ENCODE measurements at regions not wholly inside any gene's neighbourhood (a gene's known extent, or its start where the extent isn't known, plus 50 kb on each side); places are given as distances from the start of the nearest gene placed in this dataset.

DNA sequence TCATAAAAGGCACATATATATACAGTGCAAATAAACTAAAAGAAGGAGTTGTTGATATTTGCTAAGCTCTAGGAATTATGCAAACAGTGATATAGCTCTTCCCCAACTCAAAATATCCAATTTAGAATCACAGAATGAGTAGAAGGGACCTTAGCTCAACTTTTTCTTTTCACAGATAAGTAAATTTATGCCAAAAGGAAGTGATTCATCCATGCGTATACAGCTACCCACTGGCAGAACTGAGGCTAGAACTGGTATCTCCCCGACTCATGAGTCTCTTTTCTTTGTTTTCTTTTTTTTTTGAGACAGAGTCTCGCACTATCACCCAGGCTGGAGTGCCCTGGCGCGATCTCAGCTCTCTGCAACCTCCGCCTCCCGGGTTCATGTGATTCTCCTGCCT is 54.2 kb upstream of the SVIL start:
- DNase-seq (ENCODE audit: low read depth in 2 of 2), result no peak

DNA sequence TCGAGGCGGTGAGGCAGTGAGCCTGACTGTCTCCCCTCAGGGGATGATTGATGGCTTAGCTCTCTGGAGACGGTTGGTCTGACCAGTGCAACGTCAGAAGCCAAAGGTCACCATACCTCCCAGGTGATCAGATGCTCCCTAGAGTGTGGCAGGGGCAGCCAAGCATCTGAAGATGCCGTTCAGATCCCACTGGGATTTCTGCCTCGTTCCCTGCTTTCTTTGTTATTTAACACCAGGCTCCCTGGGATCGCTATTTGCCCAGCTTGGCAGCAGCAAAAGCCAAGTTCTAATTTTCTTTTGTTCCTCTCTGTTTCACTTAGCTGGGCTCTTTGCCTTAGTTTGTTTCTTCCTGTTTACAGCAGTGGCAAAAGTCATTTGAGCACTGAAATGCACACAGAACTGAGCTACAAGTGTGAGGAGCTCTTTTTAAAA is 53.5 kb upstream of the SVIL start:
- no peak for DNase-seq (ENCODE audit: low read depth in 2 of 2)

DNA sequence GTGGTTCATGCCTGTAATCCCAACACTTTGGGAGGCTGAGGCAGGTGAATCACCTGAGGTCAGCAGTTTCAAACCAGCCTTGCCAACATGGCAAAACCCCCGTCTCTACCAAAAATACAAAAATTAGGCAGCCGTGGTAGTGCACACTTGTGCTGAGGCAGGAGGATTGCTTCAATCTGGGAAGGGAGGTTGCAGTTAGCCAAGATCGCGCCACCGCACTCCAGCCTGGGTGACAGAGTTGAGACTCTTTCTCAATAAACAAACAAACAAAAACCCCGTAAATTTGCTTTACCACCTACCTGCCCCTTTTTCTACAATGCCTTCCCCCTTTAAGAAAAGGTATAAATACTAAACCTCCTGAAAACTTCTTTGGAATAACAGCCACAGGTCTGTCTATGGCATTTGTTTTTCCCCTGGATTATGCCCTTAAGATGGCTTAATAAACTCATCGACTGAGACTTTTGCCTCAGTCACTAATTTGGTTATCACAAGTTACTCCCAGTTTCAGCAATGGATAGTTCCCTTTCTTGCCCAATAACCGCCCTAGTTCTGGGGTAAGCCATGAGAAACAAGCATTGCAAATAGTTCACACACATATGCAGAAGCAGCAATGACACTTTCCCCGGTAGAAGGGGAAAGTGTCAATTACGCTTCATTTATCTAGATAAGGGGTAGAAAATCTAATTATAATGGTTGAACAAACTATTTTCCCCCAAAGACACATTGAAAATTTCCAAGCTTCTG is 52.8 kb upstream of the SVIL start:
- DNase-seq (ENCODE audit: low read depth in 2 of 2), result no peak

DNA sequence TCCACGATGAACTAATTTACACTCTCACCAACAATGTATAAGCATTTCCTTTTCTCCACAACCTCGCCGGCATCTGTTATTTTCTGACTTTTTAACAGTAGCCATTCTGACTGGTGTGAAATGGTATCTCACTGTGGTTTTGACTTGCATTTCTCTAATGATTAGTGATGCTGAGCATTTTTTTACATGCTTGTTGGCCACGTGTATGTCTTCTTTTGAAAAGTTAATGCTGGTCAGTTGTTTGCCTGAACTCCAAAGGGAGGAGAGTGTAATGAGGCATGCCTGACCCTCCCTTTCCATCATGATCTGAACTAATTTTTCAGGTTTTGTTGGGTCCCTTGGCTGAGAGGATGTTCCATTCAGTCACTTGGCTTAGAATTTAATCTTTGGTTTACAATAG is 50.7 kb upstream of the SVIL start:
- DNase-seq (ENCODE audit: low read depth in 2 of 2), result no peak
